GM19043 (cell line): ENCODE measurements at regions not wholly inside any gene's neighbourhood (a gene's known extent, or its start where the extent isn't known, plus 50 kb on each side); places are given as distances from the start of the nearest gene placed in this dataset.
A peak's percentile ranks its signal among the peaks of the same experiment; 100 is the strongest.

Experiments
- ATAC-seq: cut with Tn5 transposase; IDR thresholded peaks from one replicate; pipeline ENCODE4 v1.9.1; 2021; ENCODE audit warnings: low read depth; ENCODE audit not compliant: unreplicated experiment

DNA sequence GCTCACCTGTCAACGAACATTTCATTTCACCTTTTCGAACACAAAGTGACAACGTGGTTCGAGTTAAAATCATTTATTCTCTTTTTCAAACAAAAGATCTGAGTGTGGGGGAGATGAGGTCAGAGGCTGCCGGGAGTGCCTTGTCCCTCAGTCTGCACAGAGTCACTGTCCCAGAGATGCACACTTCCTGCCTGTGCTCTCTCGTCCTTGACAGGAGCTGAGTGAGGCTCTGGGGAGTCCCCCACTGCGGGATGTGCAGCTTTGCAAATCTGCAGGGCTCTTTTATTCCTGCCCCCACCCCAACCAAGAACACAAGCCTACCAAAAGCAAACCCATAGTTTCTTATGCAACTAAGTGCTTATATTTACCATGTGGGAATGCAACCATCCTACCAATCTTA is 497.8 kb downstream of the EIPR1 start:
- ATAC-seq = peak; percentile 100

DNA sequence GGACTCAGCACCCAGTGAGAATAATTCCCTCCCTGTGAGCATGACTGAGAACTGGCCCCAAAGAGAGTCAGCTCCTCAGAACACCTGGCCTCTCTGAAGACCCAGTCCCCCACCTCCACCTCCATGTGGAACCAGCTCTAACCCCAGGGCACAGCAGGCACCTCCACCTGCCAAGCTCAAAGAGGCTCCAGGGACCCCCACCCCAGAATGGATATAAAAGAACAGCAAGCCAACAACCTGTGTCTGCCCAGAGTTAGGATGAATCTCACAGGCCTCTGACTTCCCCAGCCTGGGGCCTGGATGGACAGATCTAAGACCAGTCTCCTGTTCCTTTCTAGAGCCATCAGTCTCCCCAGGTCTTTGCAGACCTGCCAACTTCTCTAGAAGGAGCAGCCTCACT is 498.5 kb downstream of the EIPR1 start:
- ATAC-seq = no peak

- no peak for ATAC-seq
Observed at GRCh38 chr2:2877427-2877826, 500.2 kb downstream of the EIPR1 start.

- no peak for ATAC-seq
Observed at GRCh38 chr2:2876331-2877221, 501.0 kb downstream of the EIPR1 start.

DNA sequence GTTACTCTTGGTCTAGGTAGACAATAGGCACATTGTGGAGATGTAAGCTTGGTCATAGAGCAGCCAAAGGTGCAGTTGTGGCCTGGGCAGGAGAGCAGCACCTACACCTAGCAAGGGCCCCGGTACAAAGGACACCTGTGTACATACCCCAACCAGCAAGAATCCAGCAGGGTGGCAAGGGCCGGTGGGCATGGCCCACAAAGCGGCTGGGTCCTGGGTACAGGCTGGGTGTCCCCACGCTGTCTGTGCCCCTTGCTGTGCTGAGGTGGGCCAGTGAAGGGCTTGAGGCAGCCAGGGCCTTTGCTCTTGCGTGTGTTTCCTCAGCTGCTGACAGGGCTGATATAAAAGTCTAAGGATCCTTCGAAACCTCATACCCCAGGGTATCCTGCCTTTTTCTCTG is 501.8 kb downstream of the EIPR1 start:
- no peak for ATAC-seq

DNA sequence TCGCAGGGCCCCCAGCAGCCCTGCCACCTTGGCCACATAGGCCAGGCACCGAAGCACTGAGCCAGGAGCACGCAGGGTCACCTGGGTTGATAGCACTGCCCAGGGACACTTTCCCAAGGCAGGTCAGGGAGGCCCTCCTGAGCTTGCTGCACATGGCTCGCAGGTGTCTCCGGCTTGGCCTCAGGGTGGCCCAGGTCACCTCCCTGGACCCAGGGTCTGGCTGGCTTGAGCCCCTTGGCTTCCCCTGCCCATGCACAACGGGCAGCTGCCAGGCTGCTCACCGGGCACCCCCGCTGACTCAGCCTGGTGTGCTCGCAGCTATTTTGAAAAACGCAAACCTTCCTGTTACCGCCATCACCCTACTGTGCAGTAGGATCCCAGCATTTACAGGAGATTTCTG is 502.3 kb downstream of the EIPR1 start:
- no peak for ATAC-seq

GRCh38 chr2:2874805-2875204 is 502.8 kb downstream of the EIPR1 start:
- ATAC-seq = no peak

DNA sequence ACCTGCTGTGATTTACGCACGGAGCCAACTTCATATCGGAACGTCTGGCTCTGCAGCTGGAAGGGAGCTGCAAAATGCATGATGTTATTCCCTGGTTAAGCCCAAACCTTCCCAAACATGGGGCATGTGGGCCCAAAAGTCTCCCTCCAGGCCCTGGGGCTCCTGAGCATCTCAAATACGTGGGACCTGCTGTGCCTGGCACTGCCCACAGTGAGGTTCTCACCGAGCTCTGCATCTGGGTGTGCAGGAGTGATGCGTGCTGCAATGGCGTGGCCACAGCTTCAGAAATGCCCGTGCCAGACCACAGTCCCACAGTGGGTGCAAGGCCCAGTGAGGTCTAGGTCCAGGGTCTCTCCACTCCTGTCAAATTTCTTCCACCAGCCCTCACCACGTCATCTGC is 503.3 kb downstream of the EIPR1 start:
- ATAC-seq = no peak

- ATAC-seq = no peak
Observed at GRCh38 chr2:2873450-2873811, 504.2 kb downstream of the EIPR1 start.

DNA sequence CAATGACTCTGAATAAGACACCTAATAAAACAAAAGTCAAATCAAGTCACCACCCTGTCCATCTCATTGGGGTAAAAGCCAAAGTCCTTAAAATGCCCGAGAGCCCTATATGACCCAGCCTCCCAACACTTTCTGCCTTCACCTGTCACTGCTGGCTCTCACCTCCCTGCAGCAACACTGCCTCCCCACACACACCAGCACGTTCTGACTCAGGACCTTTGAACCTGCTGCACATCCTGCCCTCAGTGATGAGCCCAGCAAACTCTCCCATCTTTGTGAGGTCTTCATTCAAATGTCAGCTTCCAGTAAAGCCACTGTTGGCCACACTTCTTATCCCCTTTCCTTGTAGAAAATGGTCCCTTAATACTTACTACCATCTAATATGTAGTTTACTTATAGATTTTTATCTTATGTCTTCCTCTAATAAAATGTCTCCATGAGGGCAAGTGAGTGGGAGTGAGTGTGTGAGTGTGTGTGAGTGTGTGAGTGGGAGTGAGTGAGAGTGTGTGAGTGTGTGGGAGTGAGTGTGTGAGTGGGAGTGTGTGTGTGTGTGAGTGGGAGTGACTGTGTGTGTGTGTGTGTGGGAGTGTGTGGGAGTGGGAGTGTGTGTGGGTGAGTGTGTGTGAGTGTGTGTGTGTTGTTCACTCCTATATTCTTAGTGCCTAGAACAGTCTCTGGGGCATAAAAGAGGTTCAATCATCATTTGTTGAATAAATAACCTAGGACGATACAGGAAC is 504.7 kb downstream of the EIPR1 start:
- no peak for ATAC-seq

DNA sequence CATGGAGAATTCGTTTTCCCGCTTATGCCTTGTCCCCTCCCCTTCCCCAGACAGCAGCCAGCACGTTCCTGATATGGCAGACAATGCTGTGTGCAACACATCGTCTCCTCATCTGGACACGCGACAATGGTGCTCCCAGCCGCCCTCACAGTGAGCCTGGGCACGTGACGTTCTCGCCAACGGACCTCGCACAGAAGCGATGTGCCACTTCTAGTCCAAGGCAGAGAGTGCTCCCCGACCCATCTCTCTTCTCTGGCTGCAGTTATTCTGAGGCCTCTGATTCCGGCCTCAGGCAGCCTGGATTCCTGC is 505.4 kb downstream of the EIPR1 start:
- ATAC-seq = no peak

DNA sequence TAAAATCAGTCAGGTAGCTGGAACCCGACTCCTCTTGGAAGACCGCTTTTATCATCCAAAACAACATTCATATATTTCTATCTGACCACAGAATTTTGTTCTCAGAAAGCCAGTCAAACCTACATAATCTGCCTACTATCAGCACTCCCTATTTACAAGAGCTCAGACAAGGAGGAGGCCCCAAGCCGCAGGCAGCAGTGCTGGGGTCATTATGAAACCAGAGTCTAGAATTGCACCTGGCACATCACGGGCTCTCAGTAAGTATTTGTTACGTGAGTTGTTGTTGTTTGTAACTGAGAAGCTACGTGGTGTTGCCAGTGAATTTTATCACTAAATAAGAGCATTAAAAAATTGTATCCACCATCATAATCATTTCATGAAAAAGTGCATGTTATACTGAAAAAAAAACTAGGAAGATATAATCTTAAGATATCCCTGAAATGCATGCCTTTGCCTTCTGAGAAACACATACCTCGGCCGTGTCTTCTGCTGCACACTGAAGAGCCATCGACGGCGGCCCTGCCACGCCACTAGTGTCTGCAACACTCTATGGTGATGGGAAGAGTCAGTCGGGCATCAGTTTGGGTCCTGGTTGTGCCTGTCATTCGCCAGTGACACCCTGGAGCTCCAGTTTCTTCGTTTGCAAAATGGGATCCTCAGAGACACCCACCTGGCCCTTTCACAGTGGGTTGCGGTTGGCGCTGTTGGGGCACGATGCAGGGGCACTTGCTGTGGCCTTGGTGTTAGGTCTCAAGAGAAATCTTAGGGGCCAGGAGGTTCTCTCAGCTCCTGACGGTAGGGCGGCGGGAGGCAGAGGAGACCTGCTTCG is 505.9 kb downstream of the EIPR1 start:
- ATAC-seq = no peak

DNA sequence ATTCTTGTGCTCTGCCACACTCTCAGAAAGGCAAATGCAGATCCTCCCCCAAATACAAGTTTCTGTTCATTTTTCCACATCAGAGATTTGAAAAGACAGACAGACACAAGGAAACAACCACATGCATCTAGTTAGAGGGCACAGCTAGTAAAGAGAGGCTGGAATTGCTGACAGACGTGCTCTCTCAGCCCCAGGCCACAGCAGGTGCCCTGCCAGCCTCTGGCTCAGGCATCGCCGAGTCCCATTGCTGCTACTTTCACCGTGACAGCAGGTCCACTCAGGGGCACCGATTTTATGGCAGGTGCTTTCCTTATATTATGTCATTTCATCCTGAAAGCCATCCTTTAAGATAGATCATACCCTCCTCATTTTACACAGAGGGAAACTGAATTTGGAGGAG is 507.5 kb downstream of the EIPR1 start:
- ATAC-seq = no peak

DNA sequence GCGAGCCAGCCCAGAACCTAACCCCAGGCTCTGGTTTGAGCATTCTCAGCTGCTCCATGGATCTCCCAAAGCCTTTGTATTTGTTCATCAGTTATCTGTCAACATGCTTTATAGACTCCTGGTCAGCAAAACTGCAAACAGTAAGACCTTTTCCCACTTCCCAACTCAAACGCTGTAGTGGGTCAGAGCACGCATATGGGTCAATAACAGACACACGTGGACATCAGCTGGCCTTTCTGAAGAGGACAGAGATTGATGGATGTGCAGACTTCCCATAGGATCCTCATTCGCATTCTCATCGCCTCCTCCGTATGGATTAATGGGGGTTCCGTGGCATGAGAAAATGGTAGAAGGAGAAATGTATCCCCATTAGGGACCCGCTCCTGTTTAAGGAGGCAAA is 508.1 kb downstream of the EIPR1 start:
- no peak for ATAC-seq

DNA sequence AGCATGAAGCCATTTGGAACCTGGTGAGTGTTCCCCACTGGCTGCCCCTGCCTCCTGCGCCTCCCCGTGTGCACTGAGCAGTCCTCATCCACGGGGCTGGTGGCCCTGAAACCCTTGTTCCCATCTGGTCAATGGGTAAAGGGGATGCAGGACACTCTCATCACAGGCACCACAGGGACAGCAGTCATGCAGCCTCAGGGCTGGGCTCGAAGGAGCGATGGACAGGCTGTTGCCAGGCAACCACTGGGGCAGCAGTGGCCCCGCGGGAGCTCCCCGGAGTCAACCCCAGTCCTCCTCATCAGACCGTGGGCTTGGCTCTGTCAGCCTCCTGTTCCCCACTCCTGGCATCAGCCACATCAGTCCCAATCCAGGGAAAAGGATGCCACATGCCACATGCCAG is 509.5 kb downstream of the EIPR1 start:
- no peak for ATAC-seq

- ATAC-seq = no peak
Observed at GRCh38 chr2:2867397-2867979, 510.1 kb downstream of the EIPR1 start.

DNA sequence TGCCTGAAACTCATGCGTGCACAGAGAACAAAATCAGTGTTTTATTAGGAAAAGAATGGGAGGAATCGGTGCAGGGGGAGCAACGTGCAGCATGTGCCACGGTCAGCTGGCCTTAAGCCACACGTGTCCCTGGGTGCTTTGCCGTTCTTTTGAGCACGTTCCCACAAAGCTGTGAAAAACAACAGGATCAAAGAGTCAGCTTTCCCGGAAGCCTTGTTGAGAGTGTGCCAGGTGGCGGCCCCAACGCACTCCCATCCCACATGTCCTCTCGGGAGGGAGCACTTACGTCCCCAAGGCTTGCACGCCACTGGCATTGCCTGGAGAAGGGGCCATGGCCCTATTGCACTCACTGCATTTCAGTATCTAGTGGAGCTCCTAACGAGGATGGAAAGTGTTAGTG is 511.2 kb downstream of the EIPR1 start:
- no peak for ATAC-seq

DNA sequence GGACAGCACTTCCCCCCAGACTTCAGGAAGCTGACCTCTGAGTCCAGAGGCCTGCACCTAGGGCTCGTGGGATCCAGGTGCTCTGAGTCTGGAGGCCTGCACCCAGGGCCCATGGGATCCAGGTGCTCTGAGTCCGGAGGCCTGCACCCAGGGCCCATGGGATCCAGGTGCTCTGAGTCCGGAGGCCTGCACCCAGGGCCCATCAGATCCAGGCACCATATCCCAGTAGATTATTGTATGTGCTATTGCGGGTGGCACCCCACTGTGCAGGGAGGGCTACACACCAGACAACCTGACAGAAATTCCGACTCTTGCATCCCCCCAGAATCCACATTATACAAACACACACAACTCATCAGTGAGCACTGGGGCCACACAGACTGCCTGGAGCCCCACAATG is 515.2 kb downstream of the EIPR1 start:
- ATAC-seq = no peak

- no peak for ATAC-seq
Observed at GRCh38 chr2:2861666-2862240, 515.9 kb downstream of the EIPR1 start.

- no peak for ATAC-seq
Observed at GRCh38 chr2:2860589-2861300, 516.9 kb downstream of the EIPR1 start.
